Limb (tissue), 2 donors: ENCODE measurements at regions not wholly inside any gene's neighbourhood (a gene's known extent, or its start where the extent isn't known, plus 50 kb on each side); places are given as distances from the start of the nearest gene placed in this dataset.

ENCODE experiments used
- DNase-seq, 2 donors: peaks; one replicate each; pipeline ENCODE4 v3.0.0-alpha.2; 2016; ENCODE audit errors: extremely low spot score in 2 of 2

DNA sequence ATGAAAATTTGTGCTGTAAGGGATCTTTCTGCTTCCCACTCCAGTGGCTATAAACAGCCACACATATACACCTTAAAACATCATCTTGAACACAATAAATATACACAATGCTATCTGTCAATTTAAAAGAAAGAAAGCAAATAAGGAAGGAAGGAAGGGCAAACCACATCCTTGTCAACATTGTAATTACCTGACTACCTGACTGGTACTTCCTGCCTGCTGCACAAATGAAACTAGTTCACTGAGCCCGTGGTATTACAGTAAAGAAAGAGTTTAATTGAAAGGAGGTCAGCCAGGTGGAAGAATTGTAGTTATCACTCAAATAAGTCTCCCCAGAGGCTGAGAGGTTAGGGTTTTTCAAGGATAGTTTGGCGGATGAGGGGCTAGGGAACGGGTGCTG is 344.4 kb upstream of the ASIC2 start:
- DNase-seq = no peak

DNA sequence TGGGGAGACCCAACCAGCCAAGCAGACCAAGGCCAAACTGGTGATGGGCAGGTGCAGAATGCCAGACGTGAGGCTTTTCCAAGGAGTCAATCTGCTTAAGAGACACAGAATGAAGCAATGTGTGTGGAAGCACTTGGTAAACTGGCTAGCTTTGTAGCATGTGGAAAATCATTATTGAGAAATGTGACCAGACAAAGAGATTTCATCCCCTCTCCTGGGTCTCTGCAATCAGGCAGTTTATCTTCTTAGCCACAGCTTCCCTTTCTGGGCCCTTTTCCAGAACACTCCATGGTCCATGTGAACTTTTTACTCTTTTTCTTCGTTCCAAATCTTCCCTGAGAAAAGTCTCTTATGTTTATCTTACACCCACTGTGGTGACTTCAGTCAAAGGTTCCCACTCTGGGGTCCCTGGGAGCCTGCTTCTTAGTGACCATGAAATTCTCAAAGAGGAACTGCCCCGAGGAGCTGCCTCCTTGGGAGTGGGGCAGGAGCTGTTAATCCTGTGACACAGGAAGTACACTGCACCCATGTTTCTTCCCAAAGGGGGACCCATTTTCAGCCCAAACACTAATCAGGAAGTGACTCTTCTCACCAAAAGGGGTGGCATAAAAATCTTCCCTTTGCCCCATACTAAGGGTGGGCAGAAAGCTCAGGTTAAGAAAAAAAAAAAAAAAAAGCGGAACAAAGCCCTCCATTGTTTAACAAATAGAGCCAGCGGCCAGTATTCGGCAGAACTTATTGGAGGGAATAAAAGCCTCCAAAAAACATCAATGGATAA is 346.2 kb upstream of the ASIC2 start:
- DNase-seq = no peak

- no peak for DNase-seq
Observed at GRCh38 chr17:33640629-33641028, 347.5 kb upstream of the ASIC2 start.

- DNase-seq = no peak
Observed at GRCh38 chr17:33642002-33642401, 348.9 kb upstream of the ASIC2 start.

GRCh38 chr17:33647956-33648355 is 354.9 kb upstream of the ASIC2 start:
- peak; percentile 45 for DNase-seq

DNA sequence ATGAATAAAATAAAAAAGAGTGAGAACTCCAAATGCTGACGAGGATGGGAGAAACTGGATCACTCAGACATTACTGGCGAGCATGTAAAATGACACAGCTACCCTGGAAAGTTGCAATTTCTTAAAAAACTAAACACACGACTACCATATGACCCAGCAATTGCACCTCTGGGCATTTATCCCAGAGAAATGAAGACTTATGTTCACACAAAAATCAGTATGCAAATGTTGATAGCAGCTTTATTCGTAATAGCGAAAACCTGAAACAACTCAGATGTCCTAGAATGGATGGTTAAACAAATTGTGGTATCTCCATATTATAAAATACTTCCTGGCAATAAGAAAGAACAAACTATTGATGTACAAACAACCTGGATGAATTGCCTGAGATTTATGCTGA is 357.2 kb upstream of the ASIC2 start:
- DNase-seq = no peak

DNA sequence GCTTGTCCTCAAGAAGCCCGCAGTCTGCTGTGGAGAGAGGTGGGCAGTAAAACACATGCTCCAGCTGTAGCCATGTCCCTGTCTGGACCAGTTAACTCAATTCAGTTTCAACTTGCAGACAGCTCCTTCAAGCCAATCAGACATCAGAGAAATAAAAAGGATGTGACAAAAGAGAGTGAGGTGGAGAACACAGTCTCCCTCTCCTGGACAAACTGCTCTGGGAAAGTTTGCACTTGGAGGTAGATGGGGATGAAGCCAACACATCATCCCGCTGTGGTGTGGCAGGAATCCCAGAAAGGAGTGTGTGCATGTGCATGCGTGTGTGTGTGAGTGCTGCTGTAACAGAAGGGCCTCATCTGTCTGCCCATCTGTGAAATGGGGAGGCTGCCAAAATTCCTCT is 358.6 kb upstream of the ASIC2 start:
- no peak for DNase-seq

DNA sequence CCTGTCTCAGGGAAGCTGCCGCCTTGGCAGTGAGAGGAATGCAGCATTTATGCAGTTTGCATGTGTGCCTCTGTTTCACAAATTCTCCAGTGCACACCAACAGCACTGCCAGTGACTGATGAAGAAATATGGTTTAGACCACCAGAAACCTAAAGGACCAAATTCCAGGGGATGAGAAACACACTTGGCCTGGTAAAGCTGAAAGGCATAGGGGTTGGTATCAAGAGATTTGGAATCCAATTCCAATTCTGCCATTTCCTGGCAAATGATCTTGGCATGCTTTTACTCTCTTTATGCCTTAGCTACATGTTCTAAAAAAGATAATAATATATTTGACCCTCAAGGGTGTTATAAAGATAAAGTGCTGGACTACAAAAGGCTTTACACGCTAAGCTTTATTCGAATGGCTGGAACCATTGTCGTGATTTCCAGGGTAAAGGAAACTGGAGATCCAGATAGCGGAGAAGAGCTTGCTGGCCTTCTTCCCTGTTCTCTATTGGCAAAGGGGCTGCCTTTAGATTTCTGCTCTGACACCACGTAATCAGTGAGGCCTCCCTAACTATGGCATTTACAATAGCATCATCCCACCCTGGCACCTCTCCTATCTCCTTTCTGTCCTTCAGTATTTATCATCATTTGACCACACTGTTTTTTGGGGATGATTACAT is 359.8 kb upstream of the ASIC2 start:
- DNase-seq = no peak

DNA sequence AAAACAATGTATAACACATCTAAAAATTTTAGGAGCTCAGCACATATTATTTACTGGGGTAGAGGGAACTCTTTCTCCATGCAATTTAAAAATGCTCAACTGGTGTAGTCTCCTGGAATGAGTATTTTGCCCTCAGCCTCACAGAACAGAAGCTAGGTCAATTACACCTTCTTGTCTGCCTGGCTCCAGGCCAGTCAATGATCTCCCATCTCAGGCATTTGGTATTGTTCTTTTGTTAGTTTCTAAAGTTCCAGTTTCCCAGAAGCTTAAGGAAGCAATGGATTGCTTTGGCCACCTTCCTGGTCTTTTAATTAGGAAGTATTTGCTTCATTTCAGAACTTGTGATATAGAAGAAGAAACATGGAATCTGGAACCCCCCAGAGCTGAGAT is 360.3 kb upstream of the ASIC2 start:
- DNase-seq = no peak

DNA sequence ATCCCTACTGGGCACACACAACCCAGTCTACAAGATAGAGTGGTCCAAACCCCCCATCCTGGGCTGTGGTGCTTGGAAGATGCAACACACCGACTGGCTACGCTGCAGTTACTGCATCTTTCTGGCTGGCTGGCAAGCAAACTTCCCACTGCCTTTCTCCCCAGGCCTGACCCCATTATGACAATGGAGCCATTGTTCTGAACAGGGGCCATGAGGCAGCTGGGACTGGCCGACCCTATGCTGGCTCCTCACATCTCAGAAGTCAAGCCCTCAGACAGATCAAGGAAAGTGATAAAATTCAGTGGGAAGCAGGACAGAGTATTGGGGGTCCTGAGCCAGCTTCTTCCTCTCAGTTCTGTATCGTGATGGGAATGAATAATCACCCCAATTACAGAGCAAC is 364.1 kb upstream of the ASIC2 start:
- DNase-seq = no peak

DNA sequence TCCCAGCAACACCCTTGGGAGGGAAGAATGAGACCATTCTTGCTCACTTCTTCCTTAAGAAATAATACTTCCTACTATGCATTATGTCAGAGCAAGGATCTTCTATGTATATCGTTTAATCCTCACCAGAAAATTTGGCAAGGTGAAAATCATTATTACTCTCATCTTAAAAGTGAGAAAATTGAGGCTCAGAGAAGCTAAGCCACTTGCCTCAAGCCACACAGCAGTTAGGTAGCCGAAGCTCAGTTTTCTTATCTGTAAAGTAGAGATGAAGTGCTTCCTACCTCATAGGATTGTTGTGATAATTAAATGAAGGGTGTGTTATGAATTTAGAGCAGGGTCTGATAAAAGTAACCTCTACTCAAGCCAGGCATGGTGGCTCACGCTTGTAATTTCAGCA is 368.9 kb upstream of the ASIC2 start:
- DNase-seq = no peak

GRCh38 chr17:33664116-33664840 is 371.2 kb upstream of the ASIC2 start:
- DNase-seq = no peak

DNA sequence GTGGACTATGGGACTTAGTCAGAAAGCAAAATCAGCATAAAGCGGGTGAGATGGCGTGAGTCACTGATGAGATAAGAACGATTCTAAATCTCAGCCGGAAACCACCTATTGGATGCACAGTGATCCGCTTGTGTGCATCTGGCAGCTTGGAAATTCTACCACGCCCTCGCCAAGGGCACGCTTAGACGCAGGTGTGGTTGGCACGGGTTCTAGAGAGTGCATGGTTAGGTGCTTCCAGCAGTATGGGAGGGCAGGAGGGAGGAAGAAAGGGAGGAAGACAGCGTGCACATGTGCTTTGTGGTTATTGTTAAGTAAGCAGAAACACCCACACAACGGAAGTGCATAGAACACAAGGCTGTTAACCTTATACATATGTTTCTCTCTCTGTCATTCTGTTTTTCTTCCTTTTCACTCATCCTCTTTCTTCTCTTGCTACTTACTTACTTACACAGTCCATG is 374.0 kb upstream of the ASIC2 start:
- DNase-seq = no peak

DNA sequence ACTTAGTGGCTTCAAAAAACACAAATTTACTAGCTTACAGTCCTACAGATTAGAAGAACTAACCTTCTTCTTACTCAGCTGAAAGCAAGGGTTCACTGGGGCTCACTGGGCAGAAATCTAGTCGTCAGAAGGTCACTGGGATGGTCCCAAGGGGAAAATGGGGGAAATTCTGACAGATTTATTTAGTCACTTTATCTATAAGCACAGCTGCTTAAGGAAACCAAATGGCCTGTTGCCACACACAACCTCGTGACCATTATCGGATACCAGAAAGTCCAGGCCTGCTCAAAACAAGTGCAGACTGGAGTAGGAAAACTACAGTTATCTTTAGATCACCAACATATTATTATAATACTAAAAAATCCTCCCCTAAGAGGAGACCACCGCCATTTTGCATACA is 374.6 kb upstream of the ASIC2 start:
- DNase-seq = no peak

DNA sequence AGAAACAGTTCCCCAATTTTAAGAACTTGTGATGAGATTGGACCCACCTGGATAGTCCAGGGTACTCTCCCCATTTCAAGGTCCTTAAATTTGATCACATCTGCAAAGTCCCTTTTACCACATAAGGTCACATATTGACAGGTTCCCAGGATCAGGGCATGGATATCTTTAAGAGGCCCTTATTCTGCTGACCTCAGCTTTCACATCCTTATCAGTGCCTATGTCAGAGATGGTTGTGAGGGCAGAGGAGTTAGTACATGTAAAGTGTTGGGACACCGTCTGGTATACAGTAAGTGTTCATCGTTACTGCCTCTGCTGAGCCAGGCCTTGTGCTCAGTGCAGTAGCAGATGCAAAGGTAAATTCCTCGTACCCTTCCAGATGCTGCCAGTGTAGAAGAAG is 375.4 kb upstream of the ASIC2 start:
- DNase-seq = no peak

DNA sequence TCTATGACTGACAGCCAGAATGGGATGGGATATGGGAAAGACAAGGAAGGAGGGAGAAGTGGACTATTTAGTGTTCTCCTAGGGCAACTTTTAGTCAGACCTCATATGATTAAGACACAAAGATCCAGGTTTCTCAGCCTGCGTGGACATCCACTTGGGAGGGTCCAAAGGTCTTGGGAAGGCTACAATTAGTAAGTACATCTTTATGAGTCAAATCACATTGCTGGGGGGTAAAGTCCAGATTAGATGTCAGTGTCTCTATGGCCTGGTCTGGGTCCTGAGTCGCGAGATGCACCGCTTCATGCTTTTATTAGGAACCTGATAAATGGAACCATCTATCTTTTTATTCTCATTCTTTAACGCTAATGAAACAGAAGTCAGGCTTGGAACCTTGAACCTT is 378.4 kb upstream of the ASIC2 start:
- DNase-seq = no peak

- DNase-seq = peak; percentile 69 to 83
Observed at GRCh38 chr17:33674685-33675084, 381.6 kb upstream of the ASIC2 start.

DNA sequence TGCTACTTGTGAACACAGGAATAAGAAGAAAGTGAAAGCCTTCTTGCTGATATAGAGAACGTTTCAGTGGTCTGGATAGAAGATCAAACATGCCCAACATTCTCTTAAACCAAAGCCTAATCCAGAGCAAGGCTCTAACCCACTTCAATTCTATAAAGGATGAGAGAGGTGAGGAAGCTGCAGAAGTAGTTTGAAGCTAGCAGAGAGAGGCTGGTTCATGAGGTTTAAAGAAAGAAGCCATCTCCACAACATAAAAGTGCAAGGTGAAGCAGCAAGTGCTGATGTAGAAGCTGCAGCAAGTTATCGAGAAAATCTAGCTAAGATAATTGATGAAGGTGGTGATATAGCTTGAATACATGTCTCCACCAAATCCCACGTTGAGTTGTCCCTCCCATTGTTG is 383.3 kb upstream of the ASIC2 start:
- DNase-seq = no peak

DNA sequence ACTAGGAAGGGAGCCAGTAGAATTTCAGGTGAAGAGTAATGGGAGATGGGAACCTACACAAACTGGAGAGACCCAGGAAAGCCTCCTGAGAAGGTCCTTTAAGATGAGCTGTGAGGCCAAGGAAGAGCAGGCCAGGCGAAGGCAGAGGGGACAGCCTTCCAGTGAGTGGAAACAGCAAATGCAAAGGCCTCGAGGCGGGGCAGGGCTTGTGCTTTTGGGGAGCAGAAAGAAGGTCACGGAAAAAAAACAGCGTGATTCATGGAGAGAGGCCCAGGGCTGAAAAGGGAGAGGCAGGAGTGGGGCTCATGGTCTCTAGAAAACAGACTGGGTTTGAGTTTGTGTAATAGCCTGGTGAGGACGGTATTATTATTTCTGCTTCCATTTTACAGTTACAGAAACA is 386.5 kb upstream of the ASIC2 start:
- no peak for DNase-seq

GRCh38 chr17:33680472-33680871 is 387.4 kb upstream of the ASIC2 start:
- DNase-seq = no peak

- no peak for DNase-seq
Observed at GRCh38 chr17:33682599-33682998, 389.5 kb upstream of the ASIC2 start.

DNA sequence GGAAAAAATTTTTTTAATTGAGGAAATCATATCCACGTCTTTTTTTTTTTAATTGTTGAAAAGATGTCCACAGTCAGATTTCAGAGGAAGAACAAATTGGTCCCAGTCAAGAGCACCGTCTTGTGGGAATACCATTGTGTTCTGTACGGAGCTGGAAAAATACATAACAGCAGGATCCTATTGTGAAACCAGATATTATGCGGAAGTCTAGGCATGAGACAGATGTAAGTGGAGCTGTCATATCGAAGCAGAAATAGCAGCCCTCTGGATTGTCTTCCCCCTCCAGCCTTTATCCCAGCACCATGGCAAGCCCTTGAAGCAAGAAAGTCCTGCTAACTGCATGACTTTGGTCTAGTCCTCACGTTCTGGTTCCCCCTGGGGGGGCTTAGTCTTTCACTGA is 391.6 kb upstream of the ASIC2 start:
- DNase-seq = no peak

GRCh38 chr17:33686171-33686570 is 393.1 kb upstream of the ASIC2 start:
- no peak for DNase-seq
